H1 (cell line): ENCODE measurements at regions not wholly inside any gene's neighbourhood (a gene's known extent, or its start where the extent isn't known, plus 50 kb on each side); places are given as distances from the start of the nearest gene placed in this dataset.

Source experiments
- CTCF ChIA-PET: fragments of 300-600 bp; sonication (Branson Sonifier 250); formaldehyde crosslinking; loops from one replicate; lab custom pipeline; 2021; ENCODE audit not compliant: partially characterized antibody; lab: Charles Lee
- POLR2A ChIA-PET: fragments of 300-600 bp; sonication (Branson Sonifier 250); formaldehyde crosslinking; loops from one replicate; lab custom pipeline; 2021; ENCODE audit warnings: inconsistent platforms; ENCODE audit not compliant: partially characterized antibody; lab: Charles Lee
- DNase-seq, 2 experiments: peaks; one replicate each; pipeline versions ENCODE4 v3.0.0 to v3.0.0-alpha.2; 2010 to 2022; ENCODE audit warnings: low spot score in 2 of 2, low read depth in 1 of 2, mixed read lengths in 1 of 2
- FAIRE-seq: peaks from 2 replicates; lab custom pipeline; 2011; peaks lifted over from hg19 to GRCh38; lab: Jason Lieb, UNC
- H2AFZ ChIP-seq: 2 replicates; pipeline ENCODE4 v1.8.1; 2012; ENCODE audit warnings: low read length, inconsistent platforms
- H2AK5ac ChIP-seq: 2 replicates; pipeline ENCODE4 v1.6.1; 2013; ENCODE audit warnings: low read depth, low read length
- H2BK120ac ChIP-seq: replicated peaks from 2 replicates; pipeline ENCODE3; 2013; ENCODE audit warnings: low read depth, low read length, inconsistent platforms
- H2BK12ac ChIP-seq: 2 replicates; pipeline ENCODE4 v1.6.1; 2013; ENCODE audit warnings: low read depth, low read length
- H2BK15ac ChIP-seq: 2 replicates; pipeline ENCODE4 v1.6.1; 2013; ENCODE audit warnings: low read length
- H2BK20ac ChIP-seq: 2 replicates; pipeline ENCODE4 v1.6.1; 2013; ENCODE audit warnings: low read length
- H2BK5ac ChIP-seq: 2 replicates; pipeline ENCODE4 v1.6.1; 2013; ENCODE audit warnings: low read depth, low read length
- H3K14ac ChIP-seq: 2 replicates; pipeline ENCODE4 v1.6.1; 2013; ENCODE audit warnings: inconsistent platforms; ENCODE audit not compliant: insufficient read length
- H3K18ac ChIP-seq: 2 replicates; pipeline ENCODE4 v1.6.1; 2013; ENCODE audit warnings: low read length; ENCODE audit errors: extremely low read depth
- H3K23ac ChIP-seq: 2 replicates; pipeline ENCODE4 v1.6.1; 2013; ENCODE audit warnings: inconsistent platforms; ENCODE audit not compliant: insufficient read length
- H3K23me2 ChIP-seq: 2 replicates; pipeline ENCODE4 v1.6.1; 2013; ENCODE audit warnings: low read depth, low read length
- H3K27ac ChIP-seq: 2 replicates; pipeline ENCODE4 v1.6.1; 2011; ENCODE audit warnings: low read depth, low read length, inconsistent platforms
- H3K27me3 ChIP-seq, 4 experiments: replicated peaks in 1 of 4; 1 replicate in 1 of 4; 2 replicates in 3 of 4; pipeline versions ENCODE4 v1.6.1 to v1.8.1; 2011 to 2013; ENCODE audit warnings: low read length in 3 of 4, mild to moderate bottlenecking in 3 of 4, inconsistent platforms in 2 of 4, mixed read lengths in 2 of 4, moderate library complexity in 1 of 4; ENCODE audit not compliant: control insufficient read depth in 3 of 4, insufficient read depth in 3 of 4; ENCODE audit errors: extremely low read depth in 1 of 4
- H3K36me3 ChIP-seq, 4 experiments: 2 replicates each; pipeline versions ENCODE4 v1.6.1 to v1.8.1; 2011 to 2013; ENCODE audit warnings: mild to moderate bottlenecking in 4 of 4, low read length in 3 of 4, moderate library complexity in 2 of 4, control low read depth in 1 of 4, inconsistent platforms in 1 of 4; ENCODE audit not compliant: insufficient read depth in 4 of 4, control insufficient read depth in 2 of 4
- H3K4ac ChIP-seq: replicated peaks from 2 replicates; pipeline ENCODE3; 2013; ENCODE audit warnings: low read length, low read depth, mixed read lengths, inconsistent platforms; ENCODE audit not compliant: insufficient read length
- H3K4me1 ChIP-seq, 4 experiments: replicated peaks in 1 of 4; 1 replicate in 1 of 4; 2 replicates in 3 of 4; pipeline versions ENCODE4 v1.6.1 to v1.8.1; 2011 to 2013; ENCODE audit warnings: low read length in 3 of 4, inconsistent platforms in 2 of 4, mixed read lengths in 1 of 4; ENCODE audit not compliant: insufficient read depth in 4 of 4, control insufficient read depth in 3 of 4
- H3K4me2 ChIP-seq, 2 experiments: 2 replicates each; pipeline versions ENCODE4 v1.6.1 to v1.8.1; 2011 to 2013; ENCODE audit warnings: low read depth in 2 of 2, low read length in 2 of 2, control low read depth in 1 of 2, inconsistent platforms in 1 of 2, mild to moderate bottlenecking in 1 of 2; ENCODE audit not compliant: insufficient read depth in 1 of 2
- H3K4me3 ChIP-seq, 4 experiments: fragments of 200-600, 300-600 bp in 1 of 4; sonication (generic), shearing (Covaris generic), sonication (Bioruptor Twin) in 1 of 4; 2 replicates each; pipeline versions ENCODE4 v1.5.1 to v1.8.1; 2011 to 2016; ENCODE audit warnings: low read length in 4 of 4, low read depth in 3 of 4, control low read depth in 2 of 4, inconsistent platforms in 2 of 4, mild to moderate bottlenecking in 2 of 4, mixed read lengths in 1 of 4, moderate library complexity in 1 of 4; ENCODE audit not compliant: insufficient read depth in 2 of 4; ENCODE audit errors: extremely low read depth in 1 of 4
- H3K56ac ChIP-seq: replicated peaks from 2 replicates; pipeline ENCODE3; 2013; ENCODE audit warnings: low read depth, mild to moderate bottlenecking, mixed read lengths, low read length, inconsistent platforms; ENCODE audit not compliant: insufficient read length
- H3K79me1 ChIP-seq: 2 replicates; pipeline ENCODE4 v1.6.1; 2013; ENCODE audit warnings: low read depth, low read length, control low read depth
- H3K79me2 ChIP-seq, 2 experiments: 2 replicates each; pipeline versions ENCODE4 v1.6.1 to v1.8.1; 2012 to 2013; ENCODE audit warnings: low read length in 2 of 2, mild to moderate bottlenecking in 2 of 2, inconsistent platforms in 1 of 2; ENCODE audit not compliant: insufficient read depth in 2 of 2, control insufficient read depth in 1 of 2
- H3K9ac ChIP-seq, 4 experiments: replicated peaks in 1 of 4; 1 replicate in 1 of 4; 2 replicates in 3 of 4; pipeline versions ENCODE4 v1.6.1 to v1.8.1; 2011 to 2013; ENCODE audit warnings: low read depth in 3 of 4, low read length in 3 of 4, control low read depth in 2 of 4, mild to moderate bottlenecking in 2 of 4, moderate library complexity in 2 of 4, inconsistent platforms in 1 of 4; ENCODE audit errors: extremely low read depth in 1 of 4
- H3K9me3 ChIP-seq, 2 experiments: 2 replicates each; pipeline versions ENCODE4 v1.6.1 to v1.8.1; 2012 to 2013; ENCODE audit warnings: mild to moderate bottlenecking in 2 of 2, moderate library complexity in 2 of 2, control low read depth in 1 of 2, inconsistent platforms in 1 of 2, low read depth in 1 of 2, low read length in 1 of 2, mixed read lengths in 1 of 2; ENCODE audit not compliant: insufficient read depth in 2 of 2
- H4K20me1 ChIP-seq, 2 experiments: replicated peaks in 1 of 2; 2 replicates each; pipeline versions ENCODE3 to v1.8.1; 2011 to 2013; ENCODE audit warnings: inconsistent platforms in 2 of 2, low read length in 2 of 2, mild to moderate bottlenecking in 1 of 2; ENCODE audit not compliant: insufficient read depth in 2 of 2, control insufficient read depth in 1 of 2
- H4K5ac ChIP-seq: 2 replicates; pipeline ENCODE4 v1.6.1; 2013; ENCODE audit warnings: low read length, low read depth, mixed read lengths, inconsistent platforms; ENCODE audit not compliant: insufficient read length
- H4K8ac ChIP-seq: 2 replicates; pipeline ENCODE4 v1.8.0; 2013; ENCODE audit warnings: mild to moderate bottlenecking, moderate library complexity, low read length, inconsistent platforms; ENCODE audit not compliant: insufficient read depth; ENCODE audit errors: extremely low read depth
- H4K91ac ChIP-seq: replicated peaks from 2 replicates; pipeline ENCODE3; 2013; ENCODE audit warnings: low read length, mixed read lengths, inconsistent platforms; ENCODE audit not compliant: insufficient read length
- ATF3 ChIP-seq: IDR thresholded peaks from 2 replicates; pipeline ENCODE4 v1.6.1; 2011; ENCODE audit warnings: low read depth, mild to moderate bottlenecking, low read length; ENCODE audit not compliant: insufficient read depth
- CTBP2 ChIP-seq: IDR thresholded peaks from 2 replicates; pipeline ENCODE4 v1.7.0; 2011; ENCODE audit warnings: borderline replicate concordance, mild to moderate bottlenecking, moderate library complexity, mixed read lengths, low read length; ENCODE audit not compliant: insufficient read depth, insufficient read length
- EP300 ChIP-seq, 2 experiments: IDR thresholded peaks; 1 replicate in 1 of 2; 2 replicates in 1 of 2; pipeline ENCODE4 v1.6.1; 2011 to 2012; ENCODE audit warnings: low read depth in 2 of 2, low read length in 2 of 2, mild to moderate bottlenecking in 2 of 2, borderline replicate concordance in 1 of 2, inconsistent platforms in 1 of 2, moderate library complexity in 1 of 2
- EZH2 ChIP-seq: fragments of 200-600 bp; sonication (generic); IDR thresholded peaks from 2 replicates; pipeline ENCODE4 v1.7.1; 2012; ENCODE audit warnings: low read depth, mild to moderate bottlenecking, moderate library complexity, low read length, inconsistent platforms; ENCODE audit not compliant: severe bottlenecking
- GABPA ChIP-seq: IDR thresholded peaks from 2 replicates; pipeline ENCODE4 v1.6.1; 2011; ENCODE audit warnings: mild to moderate bottlenecking, low read length, moderate library complexity, borderline replicate concordance; ENCODE audit not compliant: insufficient read depth
- HDAC2 ChIP-seq, 2 experiments: fragments of 300-600 bp in 1 of 2; sonication (generic) in 1 of 2; IDR thresholded peaks; 2 replicates each; pipeline ENCODE4 v1.6.1; 2011 to 2012; ENCODE audit warnings: low read depth in 2 of 2, low read length in 2 of 2, mild to moderate bottlenecking in 2 of 2, moderate library complexity in 2 of 2, borderline replicate concordance in 1 of 2, inconsistent platforms in 1 of 2
- JUN ChIP-seq: IDR thresholded peaks from 2 replicates; pipeline ENCODE4 v1.6.1; 2011; ENCODE audit warnings: low read depth, mild to moderate bottlenecking, improper control_type of control experiment, low read length
- POLR2AphosphoS5 ChIP-seq: IDR thresholded peaks from 2 replicates; pipeline ENCODE4 v1.6.1; 2011; ENCODE audit warnings: low read depth, low read length
- SIRT6 ChIP-seq: IDR thresholded peaks from one replicate; pipeline ENCODE4 v1.7.1; 2012; ENCODE audit warnings: low read length, inconsistent platforms
- SP1 ChIP-seq: IDR thresholded peaks from 2 replicates; pipeline ENCODE4 v1.6.1; 2011; ENCODE audit warnings: low read depth, low read length
- SP2 ChIP-seq: IDR thresholded peaks from 2 replicates; pipeline ENCODE4 v1.6.1; 2012; ENCODE audit warnings: mild to moderate bottlenecking, low read length, inconsistent platforms
- TEAD4 ChIP-seq: IDR thresholded peaks from 2 replicates; pipeline ENCODE4 v1.6.1; 2012; ENCODE audit warnings: low read depth, low read length, inconsistent platforms, mixed read lengths
- USF2 ChIP-seq: IDR thresholded peaks from 2 replicates; pipeline ENCODE4 v1.6.1; 2011; ENCODE audit warnings: low read length, improper control_type of control experiment

GRCh38 chr13:80726868-80727267 is 385.9 kb upstream of the SPRY2 start:
- H3K4me2 ChIP-seq = no peak overlapping the region
- no peak overlapping the region for H2BK15ac ChIP-seq
- no peak overlapping the region for H4K8ac ChIP-seq
- H3K27me3 ChIP-seq = no peaks in the 10 kb centered on the region
- H4K20me1 ChIP-seq = no peaks in the 10 kb centered on the region
- no peak overlapping the region for H2BK120ac ChIP-seq
- H3K4me1 ChIP-seq = no peaks in the 10 kb centered on the region
- H2BK20ac ChIP-seq = no peak overlapping the region
- no peaks in the 10 kb centered on the region; the same call in 1 of the 2 replicates for H3K23me2 ChIP-seq
- no peak overlapping the region for H3K18ac ChIP-seq
- H3K79me1 ChIP-seq = no peaks in the 10 kb centered on the region
- no peak overlapping the region for H3K56ac ChIP-seq
- no peak overlapping the region for H2AFZ ChIP-seq
- DNase-seq (no peak), FAIRE-seq (no peak)
- ChIA-PET CTCF (no interaction called here), POLR2A (no interaction called here)
- H3K4ac ChIP-seq = no peak overlapping the region
- H2BK12ac ChIP-seq = no peak overlapping the region
- H3K27ac ChIP-seq = no peak overlapping the region
- H2BK5ac ChIP-seq = no peak overlapping the region
- no peak overlapping the region for H2AK5ac ChIP-seq
- no peak overlapping the region for H3K23ac ChIP-seq
- H3K9ac ChIP-seq = no peak overlapping the region
- no peaks in the 10 kb centered on the region for H3K79me2 ChIP-seq
- H4K91ac ChIP-seq = no peak overlapping the region
- TF ChIP-seq USF2 = no peak
- no peak for TF ChIP-seq TEAD4
- no peak for TF ChIP-seq SP1
- no peak for TF ChIP-seq EP300 (IDR thresholded peaks at IDR 0.05; ENCODE audit: borderline replicate concordance in 1 of 2, low read depth in 2 of 2, low read length in 2 of 2)
- TF ChIP-seq CTBP2 = no peak
- TF ChIP-seq GABPA = no peak
- TF ChIP-seq HDAC2 (IDR thresholded peaks at IDR 0.05; ENCODE audit: borderline replicate concordance in 1 of 2, low read depth in 2 of 2, low read length in 2 of 2) = no peak
- TF ChIP-seq SIRT6 = no peak
- no peak for TF ChIP-seq EZH2
- no peak for TF ChIP-seq ATF3
- no peak for TF ChIP-seq POLR2AphosphoS5
- TF ChIP-seq SP2 = no peak
- no peak for TF ChIP-seq JUN
- H3K9me3 ChIP-seq = no peaks in the 10 kb centered on the region
- H3K36me3 ChIP-seq = no peaks in the 10 kb centered on the region
- no peak overlapping the region for H4K5ac ChIP-seq
- no peak overlapping the region for H3K14ac ChIP-seq
- H3K4me3 ChIP-seq = no peak overlapping the region
